WI38 (cell line): ENCODE measurements at regions not wholly inside any gene's neighbourhood (a gene's known extent, or its start where the extent isn't known, plus 50 kb on each side); places are given as distances from the start of the nearest gene placed in this dataset.

Source experiments
- H3K4me3 ChIP-seq: 2 replicates; pipeline ENCODE4 v1.5.1; 2011; ENCODE audit warnings: low read depth, mild to moderate bottlenecking, control low read depth, low read length
- CTCF ChIP-seq: IDR thresholded peaks from 2 replicates; pipeline ENCODE4 v1.5.1; 2012; ENCODE audit warnings: low read depth, mild to moderate bottlenecking, control low read depth, low read length

DNA sequence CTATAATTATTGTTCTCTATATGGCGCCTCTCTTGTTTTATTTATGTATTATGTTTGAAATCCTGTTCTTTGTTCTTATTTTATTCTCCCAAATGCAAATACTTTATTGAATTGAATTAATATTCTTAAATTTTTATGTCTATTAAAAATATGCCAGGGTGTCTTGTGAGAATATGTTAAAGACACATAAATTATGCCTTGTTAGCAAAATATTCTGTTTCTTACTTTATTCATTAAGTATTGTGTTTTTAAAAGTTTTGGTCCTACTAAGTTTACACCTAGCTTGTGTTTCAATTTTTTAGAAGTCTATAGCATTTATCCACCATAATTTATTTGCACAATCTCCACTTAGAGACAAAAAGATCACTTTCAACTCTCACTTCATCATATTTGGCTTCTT is 741.5 kb upstream of the SLC39A10 start:
- no peak for TF ChIP-seq CTCF
- H3K4me3 ChIP-seq: no peak overlapping the region

DNA sequence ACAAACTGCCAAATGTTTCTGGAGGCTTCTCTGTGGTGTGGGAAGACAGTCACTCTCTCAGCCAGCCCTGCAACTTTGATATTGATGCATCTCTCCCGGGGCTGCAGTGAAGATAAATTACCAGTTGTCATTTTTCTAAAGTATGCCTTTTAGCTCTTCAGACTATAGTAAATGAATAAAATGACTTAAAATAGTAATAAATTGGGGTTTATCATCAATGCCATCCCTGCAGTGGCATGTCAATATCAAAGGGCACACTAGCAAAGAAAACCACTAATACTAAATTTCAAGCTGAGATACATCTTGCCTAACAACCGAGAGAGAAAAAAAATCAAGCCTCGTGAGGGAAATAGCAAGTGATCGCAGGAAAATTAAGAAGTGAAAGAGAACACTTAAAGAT is 749.5 kb upstream of the SLC39A10 start:
- TF ChIP-seq CTCF: no peak
- H3K4me3 ChIP-seq: no peak overlapping the region

GRCh38 chr2:194896871-194897270 is 760.2 kb upstream of the SLC39A10 start:
- no peak overlapping the region for H3K4me3 ChIP-seq
- no peak for TF ChIP-seq CTCF

GRCh38 chr2:194883711-194884110 is 773.3 kb upstream of the SLC39A10 start:
- no peak overlapping the region for H3K4me3 ChIP-seq
- TF ChIP-seq CTCF: no peak

- no peak for TF ChIP-seq CTCF
- H3K4me3 ChIP-seq: no peak overlapping the region
These were observed 786.0 kb upstream of the SLC39A10 start for GRCh38 chr2:194870974-194871535.

- H3K4me3 ChIP-seq: no peak overlapping the region
- TF ChIP-seq CTCF: no peak
These were observed 789.7 kb upstream of the SLC39A10 start for GRCh38 chr2:194867328-194867727.

- TF ChIP-seq CTCF: no peak
- H3K4me3 ChIP-seq: no peak overlapping the region
These were observed 802.1 kb upstream of the SLC39A10 start for GRCh38 chr2:194854941-194855340.
